ENCODE measurements at regions not wholly inside any gene's neighbourhood (a gene's known extent, or its start where the extent isn't known, plus 50 kb on each side); places are given as distances from the start of the nearest gene placed in this dataset.
"Not testable (repeated sequence)": the region's sequence is repeated elsewhere in the genome, so short reads cannot be mapped to it uniquely, and the experiment has no call there.

- not testable (repeated sequence) for TF ChIP-seq POLR2A (IDR thresholded peaks at IDR 0.05)
- TF ChIP-seq, protein P1, sequence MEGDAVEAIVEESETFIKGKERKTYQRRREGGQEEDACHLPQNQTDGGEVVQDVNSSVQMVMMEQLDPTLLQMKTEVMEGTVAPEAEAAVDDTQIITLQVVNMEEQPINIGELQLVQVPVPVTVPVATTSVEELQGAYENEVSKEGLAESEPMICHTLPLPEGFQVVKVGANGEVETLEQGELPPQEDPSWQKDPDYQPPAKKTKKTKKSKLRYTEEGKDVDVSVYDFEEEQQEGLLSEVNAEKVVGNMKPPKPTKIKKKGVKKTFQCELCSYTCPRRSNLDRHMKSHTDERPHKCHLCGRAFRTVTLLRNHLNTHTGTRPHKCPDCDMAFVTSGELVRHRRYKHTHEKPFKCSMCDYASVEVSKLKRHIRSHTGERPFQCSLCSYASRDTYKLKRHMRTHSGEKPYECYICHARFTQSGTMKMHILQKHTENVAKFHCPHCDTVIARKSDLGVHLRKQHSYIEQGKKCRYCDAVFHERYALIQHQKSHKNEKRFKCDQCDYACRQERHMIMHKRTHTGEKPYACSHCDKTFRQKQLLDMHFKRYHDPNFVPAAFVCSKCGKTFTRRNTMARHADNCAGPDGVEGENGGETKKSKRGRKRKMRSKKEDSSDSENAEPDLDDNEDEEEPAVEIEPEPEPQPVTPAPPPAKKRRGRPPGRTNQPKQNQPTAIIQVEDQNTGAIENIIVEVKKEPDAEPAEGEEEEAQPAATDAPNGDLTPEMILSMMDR (IDR thresholded peaks at IDR 0.05), result not testable (repeated sequence)
Observed at GRCh38 chr3:118540448-118540821, 494.2 kb downstream of the IGSF11 start.

Data from lower leg skin (tissue), 3 donors.